Stimulated activated CD4-positive, alpha-beta T cell treated with anti-CD3 and anti-CD28 coated beads, Interleukin-15, amount 100 ng/mL, for 1 hour (primary cell): ENCODE measurements at regions not wholly inside any gene's neighbourhood (a gene's known extent, or its start where the extent isn't known, plus 50 kb on each side); places are given as distances from the start of the nearest gene placed in this dataset.
"Not testable (repeated sequence)": the region's sequence is repeated elsewhere in the genome, so short reads cannot be mapped to it uniquely, and the experiment has no call there.

Experiments used
- DNase-seq, 2 donors: peaks; one replicate each; pipeline ENCODE4 v3.0.0-alpha.2; 2020; ENCODE audit warnings: low read depth in 1 of 2, low spot score in 1 of 2

DNA sequence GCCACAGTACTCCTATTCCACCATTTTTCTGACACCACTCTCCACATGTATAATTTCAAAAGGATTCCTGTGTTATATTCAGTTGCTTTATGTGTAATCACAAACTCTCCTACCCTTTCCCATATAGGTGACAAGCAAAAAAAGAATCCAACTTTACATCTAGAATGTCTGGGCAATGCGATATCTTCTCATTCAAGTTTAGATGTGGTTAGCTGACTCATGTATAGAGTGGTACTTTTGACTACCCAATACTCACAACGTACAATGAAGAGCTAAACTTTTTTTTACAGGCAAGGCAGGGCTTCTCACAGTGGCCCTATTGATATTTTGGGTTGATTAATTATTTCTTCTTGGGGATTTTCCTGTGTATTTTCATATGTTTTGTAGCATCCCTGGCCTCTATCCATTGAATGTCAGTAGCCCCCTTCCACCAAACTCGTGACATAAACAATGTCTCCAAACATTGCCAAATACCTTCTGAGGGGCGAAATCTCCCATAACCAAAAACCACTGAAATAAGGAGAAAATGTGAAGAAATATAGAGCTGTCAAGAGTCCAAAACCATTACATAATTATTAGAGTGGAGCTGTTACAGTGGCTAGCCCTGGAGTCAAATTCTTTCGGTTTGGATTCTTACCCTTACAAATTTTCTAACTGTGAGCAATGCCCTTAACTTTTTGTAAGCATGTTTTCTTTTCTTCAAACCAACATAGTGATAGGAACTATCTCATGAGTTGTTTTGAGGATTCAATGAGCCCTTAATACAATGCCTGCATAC, 342.6 kb downstream of the NSUN3 start:
- no peak for DNase-seq

DNA sequence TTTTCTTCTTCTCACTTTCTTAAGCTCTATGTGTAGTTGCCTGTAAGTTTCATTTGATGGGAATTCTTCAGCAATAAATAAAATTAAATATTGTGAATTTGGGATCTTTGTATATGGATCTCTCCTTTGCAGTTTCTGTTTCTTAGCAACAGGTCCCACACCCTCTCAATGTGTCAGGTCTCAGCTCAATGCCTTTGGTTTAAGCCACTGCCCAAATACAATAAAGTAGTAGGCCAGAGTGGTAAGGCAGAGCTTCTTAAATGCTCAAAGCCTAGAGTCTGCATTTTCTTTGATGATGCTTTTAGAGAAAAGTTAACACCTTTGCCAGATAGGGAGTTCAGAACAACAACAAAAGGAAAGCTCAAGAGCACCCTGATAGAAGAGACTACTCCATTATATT, 343.7 kb downstream of the NSUN3 start:
- no peak for DNase-seq

DNA sequence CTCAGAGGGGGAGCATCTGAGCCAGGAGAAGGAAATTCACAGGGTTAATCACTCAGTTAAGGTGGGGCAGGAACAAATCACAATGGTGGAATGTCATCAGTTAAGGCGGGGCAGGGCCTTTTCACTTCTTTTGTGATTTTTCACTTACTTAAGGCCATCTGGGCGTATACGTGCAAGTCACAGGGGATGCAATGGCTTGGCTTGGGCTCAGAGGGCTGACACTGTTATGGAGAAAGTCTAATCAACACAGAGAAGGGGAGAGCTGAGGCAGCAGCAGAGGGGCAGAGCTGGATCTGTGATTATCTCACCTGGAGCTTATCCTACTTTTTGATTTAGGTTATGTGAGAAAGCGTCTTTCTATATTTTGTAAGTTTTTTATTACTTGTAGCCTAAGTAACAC, 350.1 kb downstream of the NSUN3 start:
- DNase-seq, result not testable (repeated sequence)

DNA sequence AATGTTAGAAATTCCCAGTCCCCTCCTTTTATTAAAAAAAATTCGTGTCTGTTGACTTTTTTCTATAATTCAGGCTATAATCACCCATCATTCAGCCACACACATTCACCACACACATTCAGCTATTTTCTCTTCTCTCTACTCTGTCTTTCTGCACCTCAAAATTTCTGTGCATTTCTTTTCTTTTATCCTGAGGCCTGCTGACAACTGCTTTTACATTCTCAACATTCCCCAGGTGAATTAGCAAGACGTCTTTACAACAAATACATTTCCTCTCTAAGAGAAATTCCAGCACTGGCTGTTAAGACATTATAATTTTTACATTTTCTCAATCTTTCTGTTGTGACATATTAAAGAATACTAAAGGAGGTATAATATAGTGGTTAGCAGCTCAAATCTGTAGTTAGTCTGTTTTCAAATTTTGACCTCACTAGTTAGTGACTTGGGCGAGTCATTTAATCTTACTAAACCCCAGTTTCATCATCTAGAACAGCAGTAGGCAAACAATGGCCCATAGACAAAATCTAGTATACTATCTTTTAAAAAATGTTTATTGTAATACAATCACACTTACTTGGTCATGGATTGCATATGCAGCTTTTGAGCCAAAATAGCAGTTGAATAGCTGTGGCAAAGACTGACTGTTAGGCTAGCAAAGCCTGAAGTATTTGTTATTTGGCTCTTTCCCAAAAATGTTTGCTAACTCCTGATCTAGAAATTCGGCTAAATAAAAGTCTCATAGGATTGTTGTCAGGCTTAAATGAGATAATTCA, 350.7 kb downstream of the NSUN3 start:
- DNase-seq, result no peak

DNA sequence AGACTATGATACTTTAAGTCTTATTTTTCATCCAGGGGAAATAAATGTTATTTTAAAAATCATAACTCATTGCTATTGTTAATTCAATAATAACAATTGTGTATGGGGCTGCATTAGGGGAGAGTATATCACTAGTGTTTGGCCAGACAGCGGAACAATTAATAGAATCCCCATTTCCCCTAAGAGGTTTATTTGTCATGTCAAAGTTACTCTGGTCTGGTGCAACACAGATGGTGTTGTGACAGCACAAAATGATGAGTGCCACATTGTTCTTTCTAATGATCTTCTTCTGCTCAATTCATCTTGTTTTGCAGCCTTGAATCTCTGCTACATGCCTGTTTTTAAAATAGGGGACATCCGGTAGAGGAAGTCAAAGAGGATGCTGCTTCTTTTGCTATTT, 351.6 kb downstream of the NSUN3 start:
- no peak for DNase-seq

DNA sequence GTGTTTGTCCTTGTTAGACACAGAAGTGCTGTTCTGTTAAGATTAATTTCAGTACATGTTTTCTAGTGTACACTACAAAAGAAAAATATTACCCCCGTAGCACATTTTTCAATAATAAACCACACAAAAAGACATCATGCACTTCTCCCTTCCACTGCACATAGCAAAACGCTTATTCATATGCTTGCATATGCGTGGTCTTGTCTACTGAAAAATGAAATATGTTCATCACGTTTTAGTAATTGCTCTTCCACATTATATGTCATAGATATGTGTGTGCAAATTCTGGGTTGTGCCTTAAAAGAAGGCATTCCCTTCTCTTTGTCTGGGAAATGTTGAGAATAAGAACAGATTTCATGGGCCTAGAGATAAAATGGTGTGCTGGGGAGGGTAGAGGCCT, 353.9 kb downstream of the NSUN3 start:
- no peak for DNase-seq

DNA sequence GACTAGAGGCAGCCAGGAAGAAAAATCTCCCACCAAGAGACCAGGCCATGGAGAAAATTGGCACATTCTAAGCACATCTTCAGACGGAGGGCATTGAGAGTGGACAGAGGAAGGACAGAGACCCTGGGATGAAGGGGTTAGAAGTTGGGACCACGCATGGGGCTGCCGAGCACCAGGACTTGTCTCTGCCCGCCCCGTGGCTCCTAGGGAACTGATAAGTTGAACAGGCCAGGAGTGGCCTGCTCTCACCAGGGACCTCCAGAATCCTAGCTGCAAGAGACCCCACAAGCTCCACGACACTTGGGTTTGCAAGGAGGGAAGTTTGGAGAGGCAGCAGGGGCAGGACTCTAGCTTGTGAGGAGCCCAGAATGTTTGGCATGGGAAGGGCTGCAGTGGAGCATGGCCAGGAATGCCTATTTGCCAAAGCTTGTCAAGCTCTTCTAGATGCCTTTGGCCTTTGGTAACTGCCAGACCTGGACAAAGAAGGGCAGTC, 355.1 kb downstream of the NSUN3 start:
- no peak for DNase-seq

DNA sequence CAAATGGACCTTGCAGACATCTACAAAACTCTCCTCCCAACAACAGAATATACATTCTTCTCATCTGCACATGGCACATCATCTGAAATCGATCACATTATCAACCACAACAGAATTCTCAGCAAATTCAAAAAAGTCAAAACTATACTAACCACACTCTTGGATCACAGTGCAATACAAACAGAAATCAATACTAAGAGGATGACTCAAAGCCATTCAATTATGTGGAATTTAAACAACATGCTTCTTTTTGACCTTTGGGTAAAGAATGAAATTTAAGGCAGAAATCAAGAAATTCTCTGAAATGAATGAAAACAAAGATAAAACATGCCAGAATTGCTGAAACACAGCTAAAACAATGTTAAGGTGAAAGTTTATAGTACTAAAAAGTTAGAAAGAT, 358.1 kb downstream of the NSUN3 start:
- no peak for DNase-seq

DNA sequence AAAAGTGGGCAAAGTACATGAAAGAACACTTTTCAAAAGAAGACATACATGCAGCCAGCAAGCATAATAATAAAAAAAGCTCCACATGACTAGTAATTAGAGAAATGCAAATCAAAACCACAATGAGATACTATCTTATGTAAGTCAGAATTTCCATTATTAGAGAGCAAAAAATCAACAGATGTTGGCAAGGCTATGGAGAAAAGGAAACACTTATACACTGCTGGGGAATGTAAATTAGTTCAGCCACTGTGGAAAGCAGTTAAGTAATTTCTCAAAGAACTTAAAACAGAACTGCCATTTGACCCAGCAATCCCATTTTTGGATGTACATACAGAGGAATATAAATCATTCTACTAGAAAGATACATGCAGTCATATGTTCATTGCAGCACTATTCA, 360.7 kb downstream of the NSUN3 start:
- no peak for DNase-seq

DNA sequence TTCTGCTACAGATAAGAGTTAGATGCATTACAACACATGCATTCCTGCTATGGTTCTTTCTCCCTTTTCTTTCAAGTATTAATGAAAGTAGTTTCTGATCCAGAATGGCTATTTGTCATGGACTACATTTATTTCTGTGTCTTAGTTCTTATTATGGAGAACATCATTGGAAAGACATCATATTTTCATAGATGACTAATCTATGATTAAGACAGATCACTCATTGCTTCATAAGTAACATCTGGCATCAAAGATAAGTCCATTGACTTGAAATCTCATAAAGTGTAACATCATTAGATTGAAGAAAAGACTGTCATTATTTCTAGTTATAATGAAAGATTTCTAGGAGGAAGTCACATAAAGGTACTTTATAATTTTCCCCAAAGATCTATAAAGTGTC, 366.7 kb downstream of the NSUN3 start:
- no peak for DNase-seq

DNA sequence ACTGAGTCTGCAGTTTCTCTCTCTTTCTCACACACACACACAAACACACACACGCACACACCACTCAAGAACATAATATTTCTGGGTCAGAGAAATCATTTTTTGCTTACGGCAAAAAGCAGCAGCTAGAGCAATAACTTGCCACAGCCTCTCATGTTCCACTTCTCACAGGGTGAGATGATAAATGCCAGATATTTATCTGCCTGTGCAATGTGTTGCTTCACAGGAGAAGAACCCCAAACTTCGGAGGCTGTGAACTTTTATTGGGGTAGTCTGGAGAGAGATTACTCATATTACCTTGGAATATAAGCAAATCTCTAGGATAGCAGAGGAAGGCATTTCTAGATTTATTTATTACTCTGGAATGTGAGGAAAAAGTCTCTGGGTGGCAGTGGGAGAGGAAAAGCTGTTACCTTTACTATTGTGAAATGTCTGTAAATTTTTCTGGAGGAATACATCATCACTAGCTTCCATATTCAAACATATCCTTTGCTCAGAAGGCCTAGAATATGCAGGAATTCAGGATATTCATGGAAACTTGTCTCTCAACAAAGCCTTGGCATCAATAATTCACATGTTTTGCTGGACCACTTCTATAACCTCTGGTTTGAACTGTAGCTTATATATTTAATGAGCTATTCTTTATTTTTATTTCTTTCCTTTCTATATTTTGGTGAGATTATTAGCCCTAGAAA, 369.2 kb downstream of the NSUN3 start:
- no peak for DNase-seq

DNA sequence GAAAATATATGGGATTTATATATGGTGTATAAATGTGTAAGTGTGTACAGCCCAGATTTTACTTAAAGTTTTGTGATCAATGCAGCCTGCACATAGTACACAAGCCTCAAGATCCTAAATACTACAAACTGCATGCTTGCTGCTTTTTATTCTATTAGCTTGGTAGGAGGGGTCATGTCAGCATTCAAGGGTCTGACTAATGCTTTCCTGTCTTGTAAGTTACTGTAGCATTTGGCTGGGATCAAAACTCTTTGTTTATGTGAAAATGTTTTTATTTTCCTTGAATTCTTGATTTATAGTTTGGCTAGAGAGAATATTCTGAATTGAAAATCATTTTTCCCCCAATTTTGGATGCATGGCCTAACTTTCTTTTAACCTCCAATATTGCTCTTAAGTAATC, 370.9 kb downstream of the NSUN3 start:
- no peak for DNase-seq

DNA sequence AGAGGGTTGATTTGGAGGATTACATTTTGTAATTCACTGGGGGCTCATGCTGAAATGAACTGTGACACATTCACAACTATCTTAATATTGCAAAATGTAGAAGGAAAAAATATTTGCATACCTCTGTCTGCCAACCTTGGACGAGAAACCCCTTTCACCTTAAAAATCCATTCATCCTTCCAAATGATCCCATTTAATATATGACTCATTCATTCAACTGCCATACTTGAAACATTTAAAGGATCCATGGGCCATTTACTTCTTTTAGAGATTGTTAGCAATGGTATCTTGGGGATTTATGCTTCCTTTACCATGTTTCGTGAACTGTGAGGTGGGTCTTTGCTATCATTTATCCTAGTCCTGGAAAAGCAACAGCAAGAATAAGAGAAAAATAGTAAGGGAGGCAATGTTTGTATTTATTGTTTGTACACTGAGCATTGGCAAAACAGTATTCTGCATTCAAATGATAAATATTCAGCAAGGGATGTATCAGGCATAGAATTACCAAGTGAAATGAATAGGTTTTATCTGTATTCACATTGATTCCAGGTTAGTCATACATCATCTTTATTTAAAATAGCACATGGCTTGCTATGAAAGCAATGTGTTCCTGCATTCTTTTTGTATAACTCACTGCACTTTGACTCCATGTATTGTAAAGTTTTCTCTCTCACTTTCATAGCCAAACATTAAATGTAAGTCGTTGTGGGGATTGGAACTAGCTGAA, 378.1 kb downstream of the NSUN3 start:
- DNase-seq, result no peak

DNA sequence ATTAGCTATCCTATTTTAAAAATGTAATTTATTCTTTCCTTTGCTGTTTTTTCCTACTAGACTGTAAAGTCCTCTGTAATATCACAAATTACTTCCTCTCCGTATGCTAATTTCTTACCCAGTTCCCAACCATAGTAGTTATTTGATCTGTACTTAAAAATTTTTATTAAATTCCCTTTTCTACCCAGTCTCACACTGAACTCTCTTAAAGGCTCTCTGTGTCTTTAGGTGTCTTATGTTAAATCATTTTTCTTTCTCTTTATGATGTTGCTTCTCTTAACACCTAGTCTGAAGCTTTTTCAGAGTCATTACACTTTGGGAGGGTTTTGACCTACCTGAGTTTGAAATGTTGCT, 378.6 kb downstream of the NSUN3 start:
- DNase-seq, result no peak

DNA sequence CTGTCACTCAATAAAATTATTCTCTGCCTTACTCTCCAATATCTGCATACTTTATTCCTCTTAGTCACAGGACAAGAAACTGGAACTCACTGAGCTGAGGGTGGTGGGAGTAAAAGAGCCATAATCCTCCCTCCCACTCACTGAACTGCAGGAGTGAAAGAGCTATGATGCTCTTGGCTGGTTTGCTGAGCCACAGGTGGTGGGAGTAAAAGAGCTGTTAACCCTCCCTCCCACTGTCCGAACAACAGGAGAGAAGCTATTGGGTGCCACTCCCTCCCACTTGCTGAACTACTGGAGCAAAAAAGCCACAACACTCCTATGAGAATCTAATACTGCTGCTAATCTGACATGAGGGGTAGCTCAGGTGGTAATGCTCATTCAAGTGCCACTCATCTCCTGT, 391.0 kb downstream of the NSUN3 start:
- DNase-seq, result no peak

DNA sequence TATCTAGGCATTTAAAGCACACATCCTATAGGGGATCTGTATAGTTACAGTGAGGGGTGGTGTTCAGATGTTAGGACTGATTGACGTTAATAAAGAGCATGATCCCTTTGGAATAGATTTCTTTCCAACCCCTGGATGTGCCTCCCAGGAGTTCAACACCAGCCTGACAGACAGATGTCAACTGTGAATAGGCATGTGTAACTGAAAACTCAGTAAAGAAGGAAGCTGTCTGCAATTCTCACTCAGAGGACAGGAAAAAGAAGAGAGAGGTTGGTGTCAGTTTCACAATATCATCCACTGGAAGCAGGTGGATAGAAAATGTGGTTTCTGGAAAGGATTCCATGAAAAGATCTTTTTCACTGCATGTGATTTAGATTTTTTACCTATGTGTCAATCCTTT, 396.3 kb downstream of the NSUN3 start:
- no peak for DNase-seq

DNA sequence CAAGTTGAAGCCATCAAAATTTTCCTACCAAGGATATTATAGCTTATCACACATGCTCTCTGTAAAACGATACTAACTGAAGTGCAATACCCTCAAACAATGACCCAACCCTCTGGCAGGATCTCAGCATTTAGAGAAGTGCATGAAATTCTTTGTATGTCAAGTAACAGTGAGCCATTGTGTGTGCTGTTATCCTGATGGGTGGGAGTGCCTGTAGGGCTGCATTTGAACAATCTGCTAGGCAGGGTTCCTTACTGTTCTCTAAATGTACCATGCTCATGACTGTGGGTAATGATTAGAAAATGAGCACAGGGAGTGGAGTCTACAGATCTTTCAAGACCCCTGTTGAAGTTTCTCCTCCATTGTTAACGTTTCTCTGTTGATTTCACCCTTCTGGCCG, 398.1 kb downstream of the NSUN3 start:
- no peak for DNase-seq

DNA sequence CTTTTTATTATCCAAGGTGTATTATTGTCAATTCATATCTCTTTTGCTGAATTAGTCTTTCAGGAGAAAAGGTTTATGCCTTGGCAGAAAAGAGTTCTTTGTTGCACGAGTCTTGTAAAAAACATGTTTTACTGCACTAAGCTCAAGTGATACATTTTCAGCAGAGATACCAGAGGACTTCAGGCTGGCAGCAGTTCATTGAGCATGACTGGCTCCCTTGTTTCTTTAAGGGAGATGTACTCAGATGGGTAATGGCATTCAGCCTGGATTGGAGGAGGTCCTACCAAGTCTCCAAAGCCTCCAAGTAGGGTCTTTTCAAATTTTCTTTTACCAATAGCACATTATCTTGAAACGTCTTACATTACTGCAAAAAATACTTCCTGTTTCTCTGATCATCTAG, 400.1 kb downstream of the NSUN3 start:
- DNase-seq, result no peak

DNA sequence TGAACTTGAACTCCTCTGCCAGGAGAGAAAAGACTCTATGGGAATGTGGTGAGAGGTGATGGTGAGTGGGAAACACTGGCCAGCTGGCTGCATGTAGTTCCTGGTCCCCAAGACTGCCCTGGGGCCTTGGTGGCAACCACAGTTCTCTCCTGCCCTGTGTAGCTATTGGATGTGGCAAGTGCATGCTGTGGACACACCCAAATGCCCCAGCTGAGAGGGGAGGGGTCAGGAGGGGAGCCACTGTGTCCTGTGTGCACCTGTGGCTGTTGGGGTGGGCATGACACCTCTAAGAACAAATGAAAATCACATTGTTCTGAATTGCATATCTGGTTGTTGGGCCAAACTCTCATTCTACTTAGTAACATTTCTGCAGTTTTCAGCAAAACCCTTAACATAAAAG, 409.6 kb downstream of the NSUN3 start:
- no peak for DNase-seq

DNA sequence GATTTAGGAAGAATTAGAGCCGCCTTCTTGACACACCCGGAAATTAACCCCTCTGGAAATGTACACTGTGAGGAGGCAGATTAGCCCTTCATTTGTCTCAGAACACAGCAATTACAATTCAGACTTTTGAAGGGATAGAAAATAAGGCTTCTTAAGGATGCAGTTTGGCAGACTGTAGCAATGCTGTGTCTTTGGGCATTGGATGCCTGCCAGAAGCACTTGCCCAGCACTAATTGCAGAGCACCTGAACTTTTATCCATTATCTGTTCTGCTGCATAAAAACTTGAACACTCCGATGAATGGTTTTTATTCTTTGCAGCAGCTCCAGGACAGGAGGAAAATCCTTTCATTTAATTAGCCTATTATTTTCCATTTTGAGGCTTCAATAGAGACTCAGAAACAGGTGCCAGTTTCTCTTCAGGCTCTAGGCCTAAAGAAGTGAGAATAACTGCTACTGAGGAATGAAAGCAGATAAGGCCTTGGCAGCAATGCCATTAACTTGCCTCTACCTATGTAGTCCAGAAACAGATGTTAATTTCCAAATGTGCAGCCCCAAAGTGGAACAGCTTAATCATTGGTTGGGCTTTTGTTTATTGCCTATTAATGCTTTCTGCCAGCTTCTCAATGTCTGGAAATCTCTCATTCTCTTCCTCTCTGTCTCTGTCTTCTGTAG, 418.5 kb downstream of the NSUN3 start:
- no peak for DNase-seq

DNA sequence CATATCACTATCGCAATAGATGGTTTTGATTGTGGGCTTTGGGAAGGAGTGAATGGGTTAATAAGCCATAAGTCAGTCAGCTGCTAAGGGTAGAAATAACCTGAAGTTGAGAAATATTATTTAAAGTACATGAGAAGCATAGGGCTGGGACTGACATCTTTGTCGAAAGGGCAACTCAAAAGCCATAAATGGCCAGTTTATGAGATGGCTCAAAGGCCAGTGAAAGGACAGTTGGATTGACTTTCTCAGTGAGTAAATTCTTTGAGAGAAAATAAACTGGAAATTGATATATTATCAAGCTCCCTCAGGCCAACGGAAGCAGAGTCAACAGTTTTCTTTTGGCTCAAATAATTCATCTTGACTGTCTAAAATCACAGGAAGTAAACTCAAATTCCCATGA, 419.8 kb downstream of the NSUN3 start:
- DNase-seq, result no peak
